ENCODE measurements at regions not wholly inside any gene's neighbourhood (a gene's known extent, or its start where the extent isn't known, plus 50 kb on each side); places are given as distances from the start of the nearest gene placed in this dataset.
A peak's percentile ranks its signal among the peaks of the same experiment; 100 is the strongest.

- no peak for DNase-seq
These were observed 336.3 kb upstream of the NFE2L3 start for GRCh38 chr7:25815711-25816110.

- DNase-seq = no peak
These were observed 331.5 kb upstream of the NFE2L3 start for GRCh38 chr7:25820432-25821040.

- no peak for DNase-seq
These were observed 330.8 kb upstream of the NFE2L3 start for GRCh38 chr7:25821225-25821624.

GRCh38 chr7:25822823-25823222 lies 329.2 kb upstream of the NFE2L3 start:
- DNase-seq = no peak

- DNase-seq = no peak
These were observed 328.4 kb upstream of the NFE2L3 start for GRCh38 chr7:25823571-25823970.

GRCh38 chr7:25828468-25828867 lies 323.5 kb upstream of the NFE2L3 start:
- no peak for DNase-seq

GRCh38 chr7:25829663-25830062 lies 322.3 kb upstream of the NFE2L3 start:
- DNase-seq = no peak

GRCh38 chr7:25830215-25830614 lies 321.8 kb upstream of the NFE2L3 start:
- no peak for DNase-seq

- no peak for DNase-seq
These were observed 320.8 kb upstream of the NFE2L3 start for GRCh38 chr7:25831062-25831691.

GRCh38 chr7:25831831-25832411 lies 320.1 kb upstream of the NFE2L3 start:
- no peak for DNase-seq

GRCh38 chr7:25832456-25832855 lies 319.5 kb upstream of the NFE2L3 start:
- no peak for DNase-seq

GRCh38 chr7:25832929-25833328 lies 319.1 kb upstream of the NFE2L3 start:
- DNase-seq = no peak

- no peak for DNase-seq
These were observed 317.9 kb upstream of the NFE2L3 start for GRCh38 chr7:25834050-25834449.

GRCh38 chr7:25835197-25835596 lies 316.8 kb upstream of the NFE2L3 start:
- no peak for DNase-seq

- DNase-seq = no peak
These were observed 312.8 kb upstream of the NFE2L3 start for GRCh38 chr7:25839084-25839769.

GRCh38 chr7:25840209-25840792 lies 311.7 kb upstream of the NFE2L3 start:
- no peak for DNase-seq

GRCh38 chr7:25841575-25841974 lies 310.4 kb upstream of the NFE2L3 start:
- DNase-seq = no peak

GRCh38 chr7:25842201-25842733 lies 309.7 kb upstream of the NFE2L3 start:
- no peak for DNase-seq

GRCh38 chr7:25843467-25843866 lies 308.5 kb upstream of the NFE2L3 start:
- no peak for DNase-seq

- DNase-seq = no peak
These were observed 307.7 kb upstream of the NFE2L3 start for GRCh38 chr7:25844102-25844870.

GRCh38 chr7:25845464-25845863 lies 306.5 kb upstream of the NFE2L3 start:
- peak; percentile 50 for DNase-seq

- peak; percentile 61 for DNase-seq
These were observed 305.3 kb upstream of the NFE2L3 start for GRCh38 chr7:25846722-25847121.

All from left kidney (tissue), 1 donor.